AG09319 (cell line): ENCODE measurements at regions not wholly inside any gene's neighbourhood (a gene's known extent, or its start where the extent isn't known, plus 50 kb on each side); places are given as distances from the start of the nearest gene placed in this dataset.

Experiments
- DNase-seq: peaks from one replicate; pipeline ENCODE4 v3.0.0-alpha.2; 2010; ENCODE audit warnings: low read depth; ENCODE audit errors: extremely low read depth
- TF ChIP-seq, protein P1 (sequence below): IDR thresholded peaks from 2 replicates; pipeline ENCODE4 v1.5.1; 2011; ENCODE audit warnings: low read depth, mild to moderate bottlenecking, inconsistent platforms, low read length, moderate library complexity

DNA sequence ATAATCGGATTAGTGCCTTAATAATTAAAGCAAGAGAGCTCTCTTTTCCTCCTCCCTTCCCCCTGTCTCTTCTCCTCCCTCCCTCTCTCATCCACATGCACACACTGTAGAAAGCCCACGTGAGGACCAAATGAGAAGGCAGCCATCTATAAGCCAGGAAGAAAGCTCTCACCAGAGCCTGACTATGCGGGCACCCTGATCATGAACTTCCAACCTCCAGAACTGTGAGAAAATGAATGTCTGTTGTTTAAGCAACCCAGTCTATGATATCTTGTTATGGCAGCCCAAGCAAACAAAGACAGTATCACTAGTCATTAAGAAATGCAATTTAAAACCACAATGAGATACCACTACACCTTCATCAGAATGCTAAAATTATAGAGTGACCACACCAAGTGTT lies 220.3 kb downstream of the EN1 start:
- TF ChIP-seq, protein P1, sequence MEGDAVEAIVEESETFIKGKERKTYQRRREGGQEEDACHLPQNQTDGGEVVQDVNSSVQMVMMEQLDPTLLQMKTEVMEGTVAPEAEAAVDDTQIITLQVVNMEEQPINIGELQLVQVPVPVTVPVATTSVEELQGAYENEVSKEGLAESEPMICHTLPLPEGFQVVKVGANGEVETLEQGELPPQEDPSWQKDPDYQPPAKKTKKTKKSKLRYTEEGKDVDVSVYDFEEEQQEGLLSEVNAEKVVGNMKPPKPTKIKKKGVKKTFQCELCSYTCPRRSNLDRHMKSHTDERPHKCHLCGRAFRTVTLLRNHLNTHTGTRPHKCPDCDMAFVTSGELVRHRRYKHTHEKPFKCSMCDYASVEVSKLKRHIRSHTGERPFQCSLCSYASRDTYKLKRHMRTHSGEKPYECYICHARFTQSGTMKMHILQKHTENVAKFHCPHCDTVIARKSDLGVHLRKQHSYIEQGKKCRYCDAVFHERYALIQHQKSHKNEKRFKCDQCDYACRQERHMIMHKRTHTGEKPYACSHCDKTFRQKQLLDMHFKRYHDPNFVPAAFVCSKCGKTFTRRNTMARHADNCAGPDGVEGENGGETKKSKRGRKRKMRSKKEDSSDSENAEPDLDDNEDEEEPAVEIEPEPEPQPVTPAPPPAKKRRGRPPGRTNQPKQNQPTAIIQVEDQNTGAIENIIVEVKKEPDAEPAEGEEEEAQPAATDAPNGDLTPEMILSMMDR = no peak

DNA sequence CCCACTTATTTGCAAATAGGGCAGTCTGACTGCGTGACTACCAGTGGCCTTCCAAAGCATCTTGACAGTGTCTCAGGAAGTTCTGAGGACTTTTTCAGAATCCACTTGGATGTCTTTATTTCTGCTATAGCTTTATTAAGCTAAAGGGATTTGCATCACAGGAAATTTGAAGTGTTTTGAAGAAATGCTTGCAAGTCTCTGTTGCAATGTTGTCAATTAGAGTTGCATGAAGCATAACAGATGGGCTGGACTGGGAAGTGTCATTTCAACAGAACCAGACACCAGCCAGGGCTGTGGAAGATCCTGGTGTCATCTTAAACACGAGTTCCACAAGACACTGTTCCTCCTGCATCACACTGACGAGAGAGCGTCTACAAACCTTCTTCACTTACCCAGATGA lies 224.5 kb downstream of the EN1 start:
- DNase-seq = no peak
- TF ChIP-seq, protein P1 = no peak

More for the DNA sequence above, 220.3 kb downstream of the EN1 start:
- DNase-seq = no peak

DNA sequence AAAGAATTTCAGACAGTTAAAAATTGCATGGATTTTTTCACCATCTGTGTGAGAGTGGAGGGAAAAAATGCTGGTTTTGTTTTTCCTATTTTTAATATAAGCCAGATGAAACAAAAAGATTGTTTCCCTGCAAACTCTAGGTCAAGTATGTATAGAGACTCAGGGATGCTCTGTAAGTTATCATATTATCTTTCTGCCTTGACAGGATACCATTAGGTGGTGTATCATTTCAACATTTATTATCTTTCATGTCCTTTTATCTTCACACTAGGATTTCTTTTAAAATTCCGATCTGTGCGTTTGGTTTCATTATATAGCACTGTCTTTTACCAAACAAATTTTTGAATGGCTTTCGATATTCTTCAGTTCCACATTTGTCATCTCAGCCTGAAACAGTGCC lies 225.3 kb downstream of the EN1 start:
- no peak for DNase-seq
- TF ChIP-seq, protein P1 = no peak

DNA sequence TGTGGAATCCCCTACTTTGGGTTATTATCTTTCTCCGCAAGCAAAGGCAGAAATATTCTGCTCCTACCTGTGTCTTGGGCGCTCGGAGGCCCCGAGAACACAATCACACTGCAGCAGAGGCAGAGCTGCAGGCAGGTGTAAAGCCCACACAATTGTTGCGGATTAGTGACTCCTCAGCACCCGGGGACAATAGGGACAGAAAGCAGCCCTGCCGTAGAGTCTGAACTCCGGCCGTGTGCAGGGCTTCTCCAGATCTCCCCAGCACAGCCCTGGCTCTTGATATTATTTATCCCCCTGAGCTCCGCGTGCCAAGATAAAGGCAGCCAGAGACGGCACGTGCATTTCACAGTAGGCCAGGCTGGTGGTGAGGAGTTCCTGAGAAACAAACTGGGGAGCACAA lies 229.2 kb downstream of the EN1 start:
- DNase-seq = no peak
- TF ChIP-seq, protein P1 = no peak

DNA sequence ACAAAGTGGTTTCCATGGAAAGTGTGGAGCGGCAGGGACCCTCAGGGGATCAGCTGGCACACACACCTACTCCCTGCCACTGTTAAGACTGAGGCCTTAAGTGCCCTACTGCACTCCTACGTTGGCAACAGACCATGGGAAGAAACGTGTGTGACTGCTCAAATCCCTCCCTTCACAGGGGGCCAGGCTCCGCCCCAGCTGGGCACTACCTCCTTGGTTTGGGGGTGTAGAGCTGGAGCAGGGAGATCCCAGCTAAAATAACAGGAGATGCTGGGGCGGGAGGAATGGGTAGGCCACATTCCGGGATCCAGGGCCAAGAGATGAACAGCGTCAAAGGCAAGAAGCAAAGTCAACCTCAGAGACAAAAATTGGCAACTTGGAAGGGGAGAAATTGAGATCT lies 231.0 kb downstream of the EN1 start:
- no peak for DNase-seq
- TF ChIP-seq, protein P1 = no peak

DNA sequence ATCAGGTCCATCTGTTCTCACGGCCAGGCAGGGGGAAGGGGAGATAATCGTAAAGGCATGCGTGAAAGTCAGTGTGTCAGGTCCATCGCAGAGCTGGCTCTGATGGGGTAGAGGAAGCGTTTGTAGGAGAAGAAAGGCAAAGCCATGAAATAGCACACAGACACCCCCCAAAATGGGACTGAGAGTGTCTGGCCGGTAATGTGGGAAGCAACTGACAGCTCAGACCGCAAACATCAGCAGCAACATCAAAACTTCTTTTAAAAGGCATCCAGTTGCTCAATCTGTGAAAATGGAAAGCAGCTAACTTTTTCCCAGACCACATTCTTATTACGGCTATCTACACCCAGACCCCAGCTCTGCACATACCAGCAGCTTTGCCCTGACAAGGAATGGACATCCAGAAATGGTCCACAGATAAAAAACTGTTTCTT lies 232.6 kb downstream of the EN1 start:
- TF ChIP-seq, protein P1 = no peak
- no peak for DNase-seq

DNA sequence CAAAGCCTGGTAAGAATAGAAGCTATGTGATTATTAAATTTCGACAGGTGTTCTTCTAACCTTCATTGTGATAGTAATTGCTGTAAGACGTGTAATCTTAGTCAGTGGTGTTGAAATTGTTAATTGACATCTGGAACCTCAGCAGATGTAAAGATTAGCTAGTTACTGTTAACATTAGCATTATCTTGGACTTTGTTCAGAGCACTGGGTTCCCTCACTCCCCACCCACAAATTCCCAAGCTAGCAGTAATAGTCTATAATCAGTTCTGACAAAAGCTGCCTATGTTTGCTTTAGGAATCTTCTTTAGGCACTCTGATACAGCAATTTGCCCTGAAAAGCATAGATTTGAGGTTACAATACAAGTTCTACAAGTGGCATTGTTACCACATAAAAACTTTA lies 233.7 kb downstream of the EN1 start:
- no peak for DNase-seq
- TF ChIP-seq, protein P1 = no peak
